Activated CD8-positive, alpha-beta memory T cell treated with anti-CD3 and anti-CD28 coated beads for 48 hours (primary cell): ENCODE measurements at regions not wholly inside any gene's neighbourhood (a gene's known extent, or its start where the extent isn't known, plus 50 kb on each side); places are given as distances from the start of the nearest gene placed in this dataset.
"Not testable (repeated sequence)": the region's sequence is repeated elsewhere in the genome, so short reads cannot be mapped to it uniquely, and the experiment has no call there.

ENCODE experiments used
- DNase-seq, 3 experiments: peaks; one replicate each; pipeline ENCODE4 v3.0.0-alpha.2; 2020; ENCODE audit warnings: low read depth in 2 of 3, low spot score in 2 of 3

DNA sequence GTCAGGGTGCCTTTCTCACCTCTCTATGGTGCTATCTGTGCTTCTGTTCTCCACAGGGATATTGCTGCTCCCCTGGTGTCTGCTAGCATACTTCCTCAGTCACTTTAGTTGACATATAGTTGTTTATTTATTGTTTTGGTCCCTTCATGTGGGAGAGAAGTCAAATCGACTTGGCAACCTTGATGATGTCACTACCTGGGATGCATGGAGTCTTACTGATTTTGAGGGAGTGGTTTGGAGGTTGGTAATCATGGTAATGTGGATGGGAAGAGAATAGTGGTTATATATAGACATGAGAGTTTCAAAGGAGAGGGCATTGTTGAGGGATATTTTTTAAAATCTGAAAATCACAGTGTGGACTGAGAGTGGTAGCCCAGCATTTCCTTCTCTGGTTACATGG lies 73.6 kb upstream of the FBXO33 start:
- no peak for DNase-seq

DNA sequence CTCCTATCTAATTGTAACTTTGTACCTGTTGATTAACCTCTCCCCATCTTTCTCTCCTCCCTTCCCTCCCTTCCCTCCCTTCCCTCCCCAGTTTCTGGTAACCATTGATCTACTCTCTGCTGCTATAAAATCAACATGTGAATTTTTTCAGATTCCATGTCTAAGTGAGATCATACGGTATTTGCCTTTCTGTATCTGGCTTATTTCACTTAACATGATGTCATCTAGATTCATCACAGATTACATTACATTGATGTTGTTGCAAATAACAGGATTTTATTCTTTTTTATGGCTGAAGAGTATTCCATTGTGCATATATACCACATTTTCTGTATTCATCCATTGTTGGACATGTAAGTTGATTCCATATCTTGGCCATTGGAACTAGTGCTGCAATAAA lies 68.0 kb upstream of the FBXO33 start:
- no peak for DNase-seq

DNA sequence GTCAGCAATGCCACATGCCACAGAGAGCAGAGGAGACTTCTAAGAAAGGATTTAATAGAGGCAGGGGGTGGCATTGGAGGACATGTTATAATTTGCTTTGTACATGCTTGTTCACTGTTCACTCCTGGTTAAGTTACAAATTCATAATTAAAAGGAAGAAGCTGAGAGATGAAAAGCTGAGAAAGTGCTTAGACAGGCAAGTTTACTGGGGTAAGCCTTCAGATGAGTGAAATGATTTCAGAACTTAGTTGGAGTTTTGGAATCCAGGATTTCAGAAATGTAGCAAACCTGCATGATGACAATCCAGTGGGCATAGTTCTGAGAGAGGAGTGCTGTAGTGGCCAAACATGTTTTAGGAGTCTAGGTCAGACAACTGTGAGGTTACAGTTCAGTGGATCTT lies 67.3 kb upstream of the FBXO33 start:
- DNase-seq = no peak

DNA sequence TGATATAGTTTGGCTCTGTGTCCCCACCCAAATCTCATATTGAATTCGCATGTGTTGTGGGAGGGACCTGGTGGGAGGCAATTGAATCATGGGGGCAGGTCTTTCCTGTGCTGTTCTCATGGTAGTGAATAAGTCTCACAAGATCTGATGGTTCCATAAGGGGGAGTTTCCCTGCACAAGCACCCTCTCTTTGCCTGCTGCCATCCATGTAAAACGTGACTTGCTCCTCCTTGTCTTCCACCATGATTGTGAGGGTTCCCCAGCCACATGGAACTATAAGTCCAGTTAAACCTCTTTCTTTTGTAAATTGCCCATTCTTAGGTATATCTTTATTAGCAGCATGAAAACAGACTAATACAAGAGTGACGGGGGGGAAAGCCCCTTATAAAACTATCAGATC lies 65.4 kb upstream of the FBXO33 start:
- not testable (repeated sequence) for DNase-seq

DNA sequence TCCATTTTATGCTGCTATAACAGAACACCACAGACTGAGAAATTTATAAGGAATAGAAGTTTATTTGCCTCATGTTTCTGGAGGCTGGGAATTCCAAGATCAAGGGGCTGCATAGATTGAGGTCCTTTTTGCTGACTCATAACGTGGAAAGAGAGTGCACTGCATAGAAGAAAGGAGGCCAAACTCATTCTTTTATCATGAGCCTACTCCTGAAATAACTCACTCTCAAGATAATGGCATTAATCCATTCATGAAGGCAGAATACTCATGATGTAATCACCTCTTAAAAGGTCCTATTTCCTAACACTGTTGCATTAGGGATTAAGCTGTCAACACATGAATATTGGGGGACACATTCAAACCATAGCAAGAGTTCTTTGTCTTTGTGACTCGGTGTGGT lies 60.0 kb upstream of the FBXO33 start:
- no peak for DNase-seq

DNA sequence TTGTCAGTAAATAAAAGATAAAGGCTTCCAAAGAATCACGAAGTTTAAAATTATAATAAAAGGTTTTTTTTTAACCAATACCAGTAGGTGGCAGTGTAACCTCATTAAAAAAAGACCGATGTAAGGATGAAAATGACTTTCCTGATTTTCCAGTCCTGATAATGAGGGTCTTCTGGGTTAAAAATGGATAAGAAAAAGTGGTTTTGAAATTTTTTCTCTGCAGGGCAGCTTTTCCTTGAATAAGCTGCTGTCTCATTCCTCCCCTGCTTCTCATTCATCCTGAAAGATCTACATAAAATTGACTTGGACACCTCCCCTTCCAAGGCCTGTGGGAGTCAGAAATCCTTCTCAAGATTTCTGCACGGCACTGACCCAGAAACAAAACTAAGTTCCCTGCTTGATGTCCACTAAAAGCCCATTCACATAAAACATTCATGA lies 58.9 kb upstream of the FBXO33 start:
- no peak for DNase-seq

DNA sequence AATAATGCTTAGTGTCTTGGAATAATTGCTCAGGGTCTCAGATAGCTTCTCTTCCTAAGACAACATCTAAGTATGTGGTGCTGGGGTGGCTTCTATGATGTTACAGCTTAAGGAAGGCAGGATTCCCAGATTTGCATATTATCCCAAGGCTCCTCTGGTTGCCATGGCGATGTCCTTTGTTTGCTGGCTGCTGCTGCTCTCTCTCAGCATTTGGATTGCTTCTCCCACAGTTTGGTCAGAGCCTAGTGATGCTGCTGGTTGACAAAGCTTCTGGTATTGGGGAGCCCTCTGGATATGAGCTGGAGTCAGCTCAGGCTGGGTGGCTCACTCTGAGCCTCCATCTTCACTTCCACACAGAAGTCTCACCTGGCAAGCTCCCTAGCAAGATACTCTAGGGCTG lies 56.4 kb upstream of the FBXO33 start:
- DNase-seq = no peak

DNA sequence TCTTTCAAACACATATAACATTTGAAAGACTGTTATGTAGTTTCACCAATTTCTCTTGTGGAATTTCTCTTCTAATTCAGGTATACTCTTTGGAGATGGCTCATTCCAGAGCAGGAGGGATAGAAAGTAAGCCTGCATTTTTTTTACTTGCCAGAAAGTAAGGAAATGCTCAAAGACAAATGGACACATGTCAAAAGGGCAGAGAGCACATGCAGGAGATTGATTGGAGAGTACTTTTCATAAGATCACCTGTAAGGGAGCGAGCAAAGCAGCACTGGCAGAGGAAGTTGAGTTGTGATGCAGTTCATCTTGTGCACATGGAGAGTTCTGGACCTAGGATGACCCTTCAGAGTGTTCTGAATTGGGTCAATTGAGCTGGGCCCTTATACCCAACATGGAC lies 51.4 kb upstream of the FBXO33 start:
- no peak for DNase-seq
